Panc1 (cell line): ENCODE measurements at regions not wholly inside any gene's neighbourhood (a gene's known extent, or its start where the extent isn't known, plus 50 kb on each side); places are given as distances from the start of the nearest gene placed in this dataset.

Experiments
- ATAC-seq: fragments of 200-7000 bp; cut with Tn5 transposase; 2 replicates; pipeline ENCODE4 v1.9.1; 2020; ENCODE audit warnings: mild to moderate bottlenecking, moderate library complexity
- BruUV-seq: library from RNA; stranded (reverse); fragments of 400-500 nt; replicated peaks from 2 replicates; lab custom pipeline; 2021; lab: Mats Ljungman, UMichigan
- CTCF ChIA-PET: fragments of 300-600 bp; sonication (Branson Sonifier 250); formaldehyde crosslinking; loops from one replicate; lab custom pipeline; 2022; ENCODE audit warnings: antibody characterized with exemption; lab: Charles Lee
- POLR2A ChIA-PET: fragments of 300-600 bp; sonication (Branson Sonifier 250); formaldehyde crosslinking; loops from one replicate; lab custom pipeline; 2022; ENCODE audit warnings: antibody characterized with exemption; lab: Charles Lee
- DNase-seq: peaks from one replicate; pipeline ENCODE4 v3.0.0-alpha.2; 2010; ENCODE audit warnings: low read depth, low spot score
- H3K27ac ChIP-seq: 2 replicates; pipeline ENCODE4 v1.5.1; 2011; ENCODE audit warnings: mild to moderate bottlenecking, low read length, inconsistent platforms
- H3K27me3 ChIP-seq: fragments of 200-500 bp; sonication (Bioruptor generic); 2 replicates; pipeline ENCODE4 v1.6.0; 2014; ENCODE audit warnings: low read length, inconsistent platforms; ENCODE audit not compliant: control insufficient read depth, insufficient read depth
- H3K36me3 ChIP-seq: fragments of 200-500 bp; sonication (Bioruptor generic); 2 replicates; pipeline ENCODE4 v1.5.1; 2014; ENCODE audit warnings: inconsistent platforms, mild to moderate bottlenecking, low read length, moderate library complexity; ENCODE audit not compliant: control insufficient read depth, insufficient read depth
- H3K4me1 ChIP-seq: 2 replicates; pipeline ENCODE4 v1.5.1; 2011; ENCODE audit warnings: inconsistent platforms, mild to moderate bottlenecking, low read length, moderate library complexity; ENCODE audit not compliant: control insufficient read depth, insufficient read depth
- H3K4me3 ChIP-seq, 2 experiments: 2 replicates each; pipeline ENCODE4 v1.5.1; 2011 to 2012; ENCODE audit warnings: low read depth in 2 of 2, low read length in 2 of 2, mild to moderate bottlenecking in 2 of 2, inconsistent platforms in 1 of 2, moderate library complexity in 1 of 2
- H3K9me3 ChIP-seq: fragments of 200-500 bp; sonication (Bioruptor generic); 2 replicates; pipeline ENCODE4 v1.5.1; 2014; ENCODE audit warnings: low read depth, mild to moderate bottlenecking, inconsistent platforms, low read length, moderate library complexity; ENCODE audit not compliant: control insufficient read depth, insufficient read depth
- POLR2AphosphoS5 ChIP-seq: IDR thresholded peaks from 2 replicates; pipeline ENCODE4 v1.6.1; 2012; ENCODE audit warnings: mild to moderate bottlenecking, low read depth, low read length, moderate library complexity
- SIN3A ChIP-seq: IDR thresholded peaks from 2 replicates; pipeline ENCODE4 v1.6.1; 2012; ENCODE audit warnings: low read depth, mild to moderate bottlenecking, low read length, moderate library complexity, borderline replicate concordance; ENCODE audit not compliant: insufficient read depth
- TCF7L2 ChIP-seq: IDR thresholded peaks from 2 replicates; pipeline ENCODE4 v1.6.1; 2011; ENCODE audit warnings: mild to moderate bottlenecking, low read depth, low read length, inconsistent platforms
- in situ Hi-C: cut with HindIII; loops from 2 replicates; pipeline ENCODE4 v1.10.0; 2016; ENCODE audit warnings: low sequenced_read_pairs, low pct_unique_long_range_greater_than_20kb
- intact Hi-C: fragments of 100-400 bp; cut with micrococcal nuclease; formaldehyde crosslinking; loops from one replicate; pipeline ENCODE4 v1.10.0; 2022; ENCODE audit not compliant: unreplicated experiment
- TF ChIP-seq, protein P1 (sequence below), 2 experiments: IDR thresholded peaks; 2 replicates each; pipeline ENCODE4 v1.6.1; 2011 to 2012; ENCODE audit warnings: low read depth in 2 of 2, control low read depth in 1 of 2, low read length in 1 of 2, mild to moderate bottlenecking in 1 of 2, moderate library complexity in 1 of 2; ENCODE audit not compliant: insufficient read depth in 1 of 2
- TF ChIP-seq, protein P2 (sequence below): fragments of 450-650 bp; IDR thresholded peaks from 2 replicates; pipeline ENCODE4 v1.5.1; 2017; ENCODE audit warnings: mild to moderate bottlenecking

DNA sequence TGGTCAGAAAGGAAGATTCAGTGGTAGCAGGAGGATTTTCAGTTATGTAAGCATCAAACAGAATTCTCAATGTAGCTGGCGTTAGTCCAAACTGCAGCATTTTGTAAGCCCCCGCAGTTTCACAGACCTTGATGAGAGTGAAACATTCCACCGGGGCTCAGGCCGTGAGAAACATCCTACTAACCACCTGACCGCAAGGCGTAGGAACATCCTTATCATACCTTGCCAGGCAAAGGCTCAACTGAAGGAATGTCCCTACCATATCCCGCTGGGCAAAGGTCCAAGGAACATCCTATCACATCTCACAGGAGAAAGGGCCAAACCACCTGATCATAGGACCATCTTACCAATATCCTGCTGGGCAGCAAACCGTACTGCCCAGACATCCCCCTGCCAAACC lies 624.8 kb upstream of the TMEM132C start:
- CTCF ChIA-PET: interaction anchor here (0.7 kb wide), 1 partner anchor 316 kb away, joined by 7 read pairs; no protein-coding TSS in a partner anchor
- POLR2A ChIA-PET: no interaction called here
- intact Hi-C loops: no loop called here
- in situ Hi-C loops: no loop called here
- H3K4me3 ChIP-seq: no peak overlapping the region
- no peaks in the 10 kb centered on the region for H3K36me3 ChIP-seq
- no peaks in the 10 kb centered on the region for H3K4me1 ChIP-seq
- no TSS peak for BruUV-seq
- H3K27ac ChIP-seq: no peak overlapping the region
- no peak for DNase-seq
- ATAC-seq: no peak
- TF ChIP-seq POLR2AphosphoS5 (no peak), TCF7L2 (no peak), SIN3A (no peak)
- TF ChIP-seq, protein P1, sequence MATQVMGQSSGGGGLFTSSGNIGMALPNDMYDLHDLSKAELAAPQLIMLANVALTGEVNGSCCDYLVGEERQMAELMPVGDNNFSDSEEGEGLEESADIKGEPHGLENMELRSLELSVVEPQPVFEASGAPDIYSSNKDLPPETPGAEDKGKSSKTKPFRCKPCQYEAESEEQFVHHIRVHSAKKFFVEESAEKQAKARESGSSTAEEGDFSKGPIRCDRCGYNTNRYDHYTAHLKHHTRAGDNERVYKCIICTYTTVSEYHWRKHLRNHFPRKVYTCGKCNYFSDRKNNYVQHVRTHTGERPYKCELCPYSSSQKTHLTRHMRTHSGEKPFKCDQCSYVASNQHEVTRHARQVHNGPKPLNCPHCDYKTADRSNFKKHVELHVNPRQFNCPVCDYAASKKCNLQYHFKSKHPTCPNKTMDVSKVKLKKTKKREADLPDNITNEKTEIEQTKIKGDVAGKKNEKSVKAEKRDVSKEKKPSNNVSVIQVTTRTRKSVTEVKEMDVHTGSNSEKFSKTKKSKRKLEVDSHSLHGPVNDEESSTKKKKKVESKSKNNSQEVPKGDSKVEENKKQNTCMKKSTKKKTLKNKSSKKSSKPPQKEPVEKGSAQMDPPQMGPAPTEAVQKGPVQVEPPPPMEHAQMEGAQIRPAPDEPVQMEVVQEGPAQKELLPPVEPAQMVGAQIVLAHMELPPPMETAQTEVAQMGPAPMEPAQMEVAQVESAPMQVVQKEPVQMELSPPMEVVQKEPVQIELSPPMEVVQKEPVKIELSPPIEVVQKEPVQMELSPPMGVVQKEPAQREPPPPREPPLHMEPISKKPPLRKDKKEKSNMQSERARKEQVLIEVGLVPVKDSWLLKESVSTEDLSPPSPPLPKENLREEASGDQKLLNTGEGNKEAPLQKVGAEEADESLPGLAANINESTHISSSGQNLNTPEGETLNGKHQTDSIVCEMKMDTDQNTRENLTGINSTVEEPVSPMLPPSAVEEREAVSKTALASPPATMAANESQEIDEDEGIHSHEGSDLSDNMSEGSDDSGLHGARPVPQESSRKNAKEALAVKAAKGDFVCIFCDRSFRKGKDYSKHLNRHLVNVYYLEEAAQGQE (IDR thresholded peaks at IDR 0.05; ENCODE audit: insufficient read depth in 1 of 2, low read depth in 2 of 2, low read length in 1 of 2): no peak
- TF ChIP-seq, protein P2, sequence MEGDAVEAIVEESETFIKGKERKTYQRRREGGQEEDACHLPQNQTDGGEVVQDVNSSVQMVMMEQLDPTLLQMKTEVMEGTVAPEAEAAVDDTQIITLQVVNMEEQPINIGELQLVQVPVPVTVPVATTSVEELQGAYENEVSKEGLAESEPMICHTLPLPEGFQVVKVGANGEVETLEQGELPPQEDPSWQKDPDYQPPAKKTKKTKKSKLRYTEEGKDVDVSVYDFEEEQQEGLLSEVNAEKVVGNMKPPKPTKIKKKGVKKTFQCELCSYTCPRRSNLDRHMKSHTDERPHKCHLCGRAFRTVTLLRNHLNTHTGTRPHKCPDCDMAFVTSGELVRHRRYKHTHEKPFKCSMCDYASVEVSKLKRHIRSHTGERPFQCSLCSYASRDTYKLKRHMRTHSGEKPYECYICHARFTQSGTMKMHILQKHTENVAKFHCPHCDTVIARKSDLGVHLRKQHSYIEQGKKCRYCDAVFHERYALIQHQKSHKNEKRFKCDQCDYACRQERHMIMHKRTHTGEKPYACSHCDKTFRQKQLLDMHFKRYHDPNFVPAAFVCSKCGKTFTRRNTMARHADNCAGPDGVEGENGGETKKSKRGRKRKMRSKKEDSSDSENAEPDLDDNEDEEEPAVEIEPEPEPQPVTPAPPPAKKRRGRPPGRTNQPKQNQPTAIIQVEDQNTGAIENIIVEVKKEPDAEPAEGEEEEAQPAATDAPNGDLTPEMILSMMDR: no peak
- H3K9me3 ChIP-seq: no peaks in the 10 kb centered on the region
- H3K27me3 ChIP-seq: no peaks in the 10 kb centered on the region

DNA sequence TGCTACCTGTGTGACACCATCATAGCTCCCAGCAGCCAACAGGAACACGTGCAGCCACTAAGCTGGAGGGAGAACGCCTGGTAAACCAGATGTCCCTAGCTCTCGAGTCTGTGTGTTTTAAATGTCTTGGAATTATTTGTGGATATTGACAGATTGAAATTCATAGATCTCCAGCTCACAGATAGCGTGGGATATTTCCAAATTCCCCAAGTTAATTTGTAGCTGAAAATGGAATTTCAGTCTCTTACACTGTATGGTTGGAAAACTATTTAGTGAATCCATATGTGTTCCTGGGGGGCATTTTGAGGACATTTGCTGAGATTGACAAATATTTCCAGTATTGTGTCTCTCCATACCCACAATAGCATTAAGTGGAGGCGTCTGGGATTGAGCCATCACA lies 618.6 kb upstream of the TMEM132C start:
- intact Hi-C loops: no loop called here
- H3K4me1 ChIP-seq: no peaks in the 10 kb centered on the region
- no peak for ATAC-seq
- H3K4me3 ChIP-seq: no peak overlapping the region
- no peaks in the 10 kb centered on the region for H3K27me3 ChIP-seq
- no TSS peak for BruUV-seq
- CTCF ChIA-PET: no interaction called here
- TF ChIP-seq POLR2AphosphoS5 (no peak), SIN3A (no peak), TCF7L2 (no peak)
- TF ChIP-seq, protein P1 (IDR thresholded peaks at IDR 0.05; ENCODE audit: insufficient read depth in 1 of 2, low read depth in 2 of 2, low read length in 1 of 2): no peak
- TF ChIP-seq, protein P2: no peak
- POLR2A ChIA-PET: no interaction called here
- H3K9me3 ChIP-seq: no peaks in the 10 kb centered on the region
- in situ Hi-C loops: no loop called here
- no peak overlapping the region for H3K27ac ChIP-seq
- no peaks in the 10 kb centered on the region for H3K36me3 ChIP-seq
- no peak for DNase-seq
